ENCODE measurements at regions not wholly inside any gene's neighbourhood (a gene's known extent, or its start where the extent isn't known, plus 50 kb on each side); places are given as distances from the start of the nearest gene placed in this dataset.

- FAIRE-seq (no peak), DNase-seq (ENCODE audit: low read depth in 1 of 2, low spot score in 2 of 2) (no peak)
- Histone ChIP-seq H2BK15ac (ENCODE audit: low read length) (no peak overlapping the region), H2BK5ac (ENCODE audit: low read depth, low read length) (no peak overlapping the region), H3K27me3 (replicated peaks in 1 of 4; ENCODE audit: control insufficient read depth in 3 of 4, extremely low read depth in 1 of 4, insufficient read depth in 3 of 4, low read length in 3 of 4) (no peaks in the 10 kb centered on the region), H3K4me2 (ENCODE audit: insufficient read depth in 1 of 2, low read depth in 2 of 2, low read length in 2 of 2) (no peak overlapping the region), H3K79me1 (ENCODE audit: low read depth, low read length) (no peaks in the 10 kb centered on the region), H3K56ac (replicated peaks; ENCODE audit: insufficient read length, low read depth, low read length) (no peak overlapping the region), H2AFZ (ENCODE audit: low read length) (no peak overlapping the region), H2BK20ac (ENCODE audit: low read length) (no peak overlapping the region), H4K91ac (replicated peaks; ENCODE audit: insufficient read length, low read length) (no peak overlapping the region), H3K4ac (replicated peaks; ENCODE audit: insufficient read length, low read depth, low read length) (no peak overlapping the region), H3K23ac (ENCODE audit: insufficient read length) (no peak overlapping the region), H2BK12ac (ENCODE audit: low read depth, low read length) (no peak overlapping the region), H4K8ac (ENCODE audit: extremely low read depth, insufficient read depth, low read length) (no peak overlapping the region; the same call in 1 of the 2 replicates), H4K5ac (ENCODE audit: insufficient read length, low read depth, low read length) (no peak overlapping the region), H3K4me1 (replicated peaks in 1 of 4; ENCODE audit: control insufficient read depth in 3 of 4, insufficient read depth in 4 of 4, low read length in 3 of 4) (peaks cover 0 to 3% (median 1%) of the 10 kb centered on the region in 4 experiments; a peak in 2 of 7 replicates), H2BK120ac (replicated peaks; ENCODE audit: low read depth, low read length) (no peak overlapping the region), H3K36me3 (ENCODE audit: control insufficient read depth in 2 of 4, insufficient read depth in 4 of 4, low read length in 3 of 4) (no peaks in the 10 kb centered on the region), H3K14ac (ENCODE audit: insufficient read length) (no peak overlapping the region), H3K79me2 (ENCODE audit: control insufficient read depth in 1 of 2, insufficient read depth in 2 of 2, low read length in 2 of 2) (no peaks in the 10 kb centered on the region), H3K9ac (replicated peaks in 1 of 4; ENCODE audit: extremely low read depth in 1 of 4, low read depth in 3 of 4, low read length in 3 of 4) (no peak overlapping the region), H3K18ac (ENCODE audit: extremely low read depth, low read length) (no peak overlapping the region; the same call in 1 of the 2 replicates), H4K20me1 (replicated peaks in 1 of 2; ENCODE audit: control insufficient read depth in 1 of 2, insufficient read depth in 2 of 2, low read length in 2 of 2) (peaks cover 0 to 1% of the 10 kb centered on the region in 2 experiments), H3K27ac (ENCODE audit: low read depth, low read length) (no peak overlapping the region), H3K9me3 (ENCODE audit: insufficient read depth in 2 of 2, low read depth in 1 of 2, low read length in 1 of 2) (no peaks in the 10 kb centered on the region), H2AK5ac (ENCODE audit: low read depth, low read length) (no peak overlapping the region), H3K4me3 (ENCODE audit: extremely low read depth in 1 of 4, insufficient read depth in 2 of 4, low read depth in 3 of 4, low read length in 4 of 4) (no peak overlapping the region), H3K23me2 (ENCODE audit: low read depth, low read length) (no peaks in the 10 kb centered on the region)
- CTCF ChIA-PET (ENCODE audit: partially characterized antibody) = interaction anchor here (1.1 to 4.0 kb wide), 7 partner anchors 11 to 108 kb away, joined by 3 to 12 read pairs (median 4); no protein-coding TSS in a partner anchor
- POLR2A ChIA-PET (ENCODE audit: partially characterized antibody) = no interaction called here
- WGBS, 2 experiments (ENCODE audit: extremely low coverage in 1 of 2, insufficient coverage in 1 of 2, insufficient read length in 1 of 2, insufficient replicate concordance in 2 of 2, low coverage in 1 of 2, low lambda C conversion rate in 2 of 2, missing lambda C conversion rate in 1 of 2) = 92% methylated on average over 18 of the region's 19 CpGs; no CpG with 5 or more reads in 1 of the 2 experiments
- TF ChIP-seq POLR2A (IDR thresholded peaks at IDR 0.05; ENCODE audit: control extremely low read depth in 1 of 2, low read depth in 2 of 2, low read length in 2 of 2) (no peak), SP4 (IDR thresholded peaks at IDR 0.05; ENCODE audit: low read length) (no peak), POLR2AphosphoS5 (IDR thresholded peaks at IDR 0.05; ENCODE audit: low read depth, low read length) (no peak), CBX5 (IDR thresholded peaks at IDR 0.05; ENCODE audit: low read depth, low read length) (no peak), MAX (IDR thresholded peaks at IDR 0.05) (no peak), TAF1 (IDR thresholded peaks at IDR 0.05; ENCODE audit: low read depth, low read length) (no peak), BRCA1 (IDR thresholded peaks at IDR 0.05; ENCODE audit: low read depth, low read length) (no peak), PHF8 (conservative IDR thresholded peaks at IDR 0.05; ENCODE audit: low read depth, low read length) (no peak), SP1 (IDR thresholded peaks at IDR 0.05; ENCODE audit: low read depth, low read length) (no peak), CHD2 (IDR thresholded peaks at IDR 0.05; ENCODE audit: low read length) (no peak), ATF2 (IDR thresholded peaks at IDR 0.05; ENCODE audit: low read length) (no peak)
These were observed 125.4 kb downstream of the SIK1 start for GRCh38 chr21:43301409-43302061.

All from H1 (cell line).